ENCODE measurements at regions not wholly inside any gene's neighbourhood (a gene's known extent, or its start where the extent isn't known, plus 50 kb on each side); places are given as distances from the start of the nearest gene placed in this dataset.

- TF ChIP-seq CTCF (IDR thresholded peaks at IDR 0.05; ENCODE audit: low read depth, low read length) (no peak), POLR2A (IDR thresholded peaks at IDR 0.05; ENCODE audit: extremely low read depth, insufficient read length) (no peak)
Observed at GRCh38 chr4:79236785-79237184, 89.1 kb downstream of the NAA11 start.

Measured in NB4 (cell line).